ENCODE measurements at regions not wholly inside any gene's neighbourhood (a gene's known extent, or its start where the extent isn't known, plus 50 kb on each side); places are given as distances from the start of the nearest gene placed in this dataset.

GRCh38 chr6:164214066-164214465 lies 799.5 kb downstream of the QKI start:
- no peaks in the 10 kb centered on the region for H3K27me3 ChIP-seq (ENCODE audit: control insufficient read depth, insufficient read depth, low read length)
- no peak overlapping the region for H3K9ac ChIP-seq (ENCODE audit: low read depth, low read length)
- H2AK5ac ChIP-seq (ENCODE audit: low read depth, low read length), result no peak overlapping the region
- ATAC-seq (ENCODE audit: low read depth), result no peak
- in situ Hi-C loops (cut with MboI; ENCODE audit: low sequenced_read_pairs) (no loop called here), dilution Hi-C loops (cut with HindIII; ENCODE audit: low sequenced_read_pairs, unreplicated experiment) (no loop called here), intact Hi-C loops (cut with micrococcal nuclease) (no loop called here)
- H2AK9ac ChIP-seq (replicated peaks; ENCODE audit: low read depth, low read length, poor library complexity), result no peak overlapping the region
- H4K91ac ChIP-seq (ENCODE audit: insufficient read depth, low read depth, low read length), result no peak overlapping the region
- H3K56ac ChIP-seq (ENCODE audit: extremely low read depth, insufficient read depth, low read length), result no peak overlapping the region
- H3K18ac ChIP-seq (ENCODE audit: low read depth, low read length), result no peak overlapping the region
- BruUV-seq (replicated peaks), result no TSS peak
- H3K14ac ChIP-seq (replicated peaks; ENCODE audit: low read depth, low read length), result no peak overlapping the region
- H2BK120ac ChIP-seq (ENCODE audit: low read depth, low read length), result no peak overlapping the region
- WGBS, 2 experiments (ENCODE audit: extremely low coverage in 2 of 2, insufficient read length in 1 of 2), result 24% methylated on average over 2 of the region's 8 CpGs; no CpG with 5 or more reads in 1 of the 2 experiments
- H3K79me1 ChIP-seq (ENCODE audit: low read depth in 1 of 2, low read length in 2 of 2), result no peaks in the 10 kb centered on the region
- H4K20me1 ChIP-seq (ENCODE audit: insufficient read depth, low read length), result no peaks in the 10 kb centered on the region
- H3K4me2 ChIP-seq (ENCODE audit: low read depth, low read length), result no peak overlapping the region
- H3K4me3 ChIP-seq (ENCODE audit: insufficient read depth, low read depth, low read length), result no peak overlapping the region
- H3K4me1 ChIP-seq (ENCODE audit: control insufficient read depth, insufficient read depth, low read length), result no peaks in the 10 kb centered on the region
- DNase-seq, result no peak
- H3K4ac ChIP-seq (ENCODE audit: low read depth, low read length), result no peak overlapping the region
- no peak overlapping the region for H2BK5ac ChIP-seq (ENCODE audit: low read depth, low read length, poor library complexity, severe bottlenecking)
- TF ChIP-seq MAFK (IDR thresholded peaks at IDR 0.05; ENCODE audit: low read depth, low read length) (no peak), CTCF (conservative IDR thresholded peaks at IDR 0.05; ENCODE audit: low read depth, low read length) (no peak), USF2 (IDR thresholded peaks at IDR 0.05; ENCODE audit: low read depth, low read length) (no peak)
- no peak overlapping the region for H2BK20ac ChIP-seq (ENCODE audit: low read depth, low read length)
- no peaks in the 10 kb centered on the region for H3K9me1 ChIP-seq (ENCODE audit: insufficient read depth, low read length)
- H4K8ac ChIP-seq (ENCODE audit: low read depth in 2 of 2, low read length in 2 of 2), result no peak overlapping the region
- H3K9me3 ChIP-seq (ENCODE audit: control insufficient read depth, insufficient read depth, low read length), result peaks cover 22% of the 10 kb centered on the region
- no peak overlapping the region for H3K27ac ChIP-seq (ENCODE audit: insufficient read depth, low read length)
- ChIA-PET POLR2A (ENCODE audit: unreplicated experiment) (no interaction called here), CTCF (no interaction called here)
- no peaks in the 10 kb centered on the region for H3K36me3 ChIP-seq (ENCODE audit: control insufficient read depth, insufficient read depth, low read length)
- no peak overlapping the region for H2BK15ac ChIP-seq (ENCODE audit: low read depth, low read length)
- H2AFZ ChIP-seq (replicated peaks; ENCODE audit: low read length, poor library complexity), result no peak overlapping the region
- H3K23ac ChIP-seq (ENCODE audit: low read depth, low read length), result no peak overlapping the region
- H4K5ac ChIP-seq (ENCODE audit: low read depth, low read length), result no peak overlapping the region

All from IMR-90 (cell line).